ENCODE measurements at regions not wholly inside any gene's neighbourhood (a gene's known extent, or its start where the extent isn't known, plus 50 kb on each side); places are given as distances from the start of the nearest gene placed in this dataset.

GRCh38 chr20:57922706-57923105 is 212.9 kb upstream of the PMEPA1 start:
- Mint-ChIP-seq H3K4me3 (no peak overlapping the region), H3K4me1 (ENCODE audit: low read depth) (no peaks in the 10 kb centered on the region), H3K36me3 (ENCODE audit: low read depth) (no peaks in the 10 kb centered on the region), H3K27me3 (ENCODE audit: low read depth) (no peaks in the 10 kb centered on the region), H3K27ac (no peak overlapping the region), H3K9me3 (ENCODE audit: insufficient read depth) (peaks cover 17% of the 10 kb centered on the region)
- no peak for ATAC-seq
- DNase-seq = no peak
- ChIA-PET POLR2A (no interaction called here), CTCF (no interaction called here)

DNA sequence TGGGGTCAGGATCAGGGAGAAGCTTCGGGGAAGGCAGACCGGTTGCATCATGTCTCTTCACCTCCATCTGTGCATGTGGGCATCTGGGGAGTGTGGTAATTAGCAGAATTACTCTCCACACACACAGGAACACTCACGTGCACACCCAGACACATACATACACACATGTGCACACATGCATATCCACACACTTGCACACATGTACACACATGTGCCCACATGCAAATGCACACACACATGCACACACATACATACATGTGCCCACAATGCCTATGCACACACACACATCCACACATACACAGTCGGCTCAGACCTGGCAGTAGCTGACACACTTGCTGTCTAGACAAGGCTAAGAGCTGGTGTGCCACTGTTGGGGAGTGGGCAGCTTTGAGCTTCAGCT is 212.3 kb upstream of the PMEPA1 start:
- Mint-ChIP-seq H3K4me1 (ENCODE audit: low read depth) (no peaks in the 10 kb centered on the region), H3K4me3 (no peak overlapping the region), H3K9me3 (ENCODE audit: insufficient read depth) (peaks cover 17% of the 10 kb centered on the region), H3K27ac (no peak overlapping the region), H3K36me3 (ENCODE audit: low read depth) (no peaks in the 10 kb centered on the region), H3K27me3 (ENCODE audit: low read depth) (no peaks in the 10 kb centered on the region)
- DNase-seq = no peak
- ATAC-seq = no peak
- ChIA-PET CTCF (no interaction called here), POLR2A (no interaction called here)

DNA sequence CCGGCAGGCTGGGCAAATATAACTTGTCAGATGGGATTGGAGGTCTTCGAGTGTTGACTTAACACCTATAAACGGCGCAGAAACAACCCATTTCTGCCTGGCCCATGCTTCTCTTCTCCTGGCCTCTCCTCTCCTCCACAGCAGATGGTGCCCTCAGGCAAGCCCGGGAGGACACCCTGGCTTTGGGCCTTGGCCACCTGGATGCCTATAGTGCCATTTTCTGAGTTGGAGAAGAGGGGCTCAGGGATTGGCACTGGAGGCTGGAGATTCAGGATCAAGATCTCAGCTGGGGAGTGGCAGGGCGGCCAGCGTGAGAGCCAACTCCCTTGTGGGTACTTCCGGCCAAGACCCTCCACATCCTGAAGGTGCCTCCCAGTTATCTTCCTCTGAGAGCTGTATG is 211.9 kb upstream of the PMEPA1 start:
- ChIA-PET CTCF (no interaction called here), POLR2A (no interaction called here)
- no peaks in the 10 kb centered on the region for H3K4me1 Mint-ChIP-seq (ENCODE audit: low read depth)
- peaks cover 16% of the 10 kb centered on the region for H3K9me3 Mint-ChIP-seq (ENCODE audit: insufficient read depth)
- no peak overlapping the region for H3K4me3 Mint-ChIP-seq
- no peaks in the 10 kb centered on the region for H3K27me3 Mint-ChIP-seq (ENCODE audit: low read depth)
- DNase-seq = no peak
- H3K36me3 Mint-ChIP-seq (ENCODE audit: low read depth) = no peaks in the 10 kb centered on the region
- H3K27ac Mint-ChIP-seq = no peak overlapping the region
- no peak for ATAC-seq

DNA sequence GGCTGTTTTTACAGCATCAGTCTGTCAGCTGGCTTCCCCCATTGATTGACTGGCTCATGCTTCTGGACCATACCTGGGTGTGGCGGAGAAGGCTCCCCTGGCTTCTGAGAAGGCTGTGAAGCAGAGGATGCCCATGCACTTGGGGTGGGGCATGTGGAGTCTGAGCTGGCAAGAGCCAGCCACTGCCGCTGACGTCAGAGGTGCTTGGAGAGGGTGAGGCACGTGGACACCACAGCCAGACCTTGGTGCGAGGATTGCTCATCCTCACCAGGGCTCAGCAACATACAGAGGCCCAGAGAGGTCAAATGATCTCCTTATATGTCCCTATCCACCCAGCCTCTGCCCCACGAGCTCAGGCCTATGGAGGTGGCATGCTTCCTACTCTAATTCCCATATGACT is 211.2 kb upstream of the PMEPA1 start:
- ATAC-seq = no peak
- Mint-ChIP-seq H3K27me3 (ENCODE audit: low read depth) (no peaks in the 10 kb centered on the region), H3K36me3 (ENCODE audit: low read depth) (no peaks in the 10 kb centered on the region), H3K27ac (no peak overlapping the region), H3K4me3 (no peak overlapping the region), H3K4me1 (ENCODE audit: low read depth) (no peaks in the 10 kb centered on the region), H3K9me3 (ENCODE audit: insufficient read depth) (peaks cover 9% of the 10 kb centered on the region)
- CTCF ChIA-PET = no interaction called here
- POLR2A ChIA-PET = no interaction called here
- no peak for DNase-seq

DNA sequence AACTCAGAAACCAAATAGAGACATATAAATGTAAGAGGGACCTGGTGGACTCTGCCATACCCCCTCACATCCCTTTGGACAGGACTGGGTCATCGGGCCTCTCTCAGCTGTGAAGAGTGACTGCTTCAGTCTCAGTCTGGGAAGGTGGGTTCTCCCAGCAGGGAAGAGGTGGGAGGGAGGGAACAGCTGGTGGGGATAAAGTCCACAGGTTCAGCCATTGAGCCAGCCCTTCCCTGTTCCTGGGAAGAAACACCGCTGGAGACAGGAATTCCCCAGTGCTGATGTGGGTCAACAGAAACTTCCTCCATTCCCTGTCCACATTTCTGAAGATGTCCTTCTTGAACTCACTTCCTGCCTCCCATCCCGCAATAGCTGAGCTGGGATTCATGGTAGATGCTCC is 209.2 kb upstream of the PMEPA1 start:
- Mint-ChIP-seq H3K27me3 (ENCODE audit: low read depth) (no peaks in the 10 kb centered on the region), H3K4me1 (ENCODE audit: low read depth) (no peaks in the 10 kb centered on the region), H3K27ac (no peak overlapping the region), H3K36me3 (ENCODE audit: low read depth) (no peaks in the 10 kb centered on the region), H3K4me3 (no peak overlapping the region), H3K9me3 (ENCODE audit: insufficient read depth) (no peaks in the 10 kb centered on the region)
- DNase-seq = no peak
- ChIA-PET CTCF (no interaction called here), POLR2A (no interaction called here)
- no peak for ATAC-seq

DNA sequence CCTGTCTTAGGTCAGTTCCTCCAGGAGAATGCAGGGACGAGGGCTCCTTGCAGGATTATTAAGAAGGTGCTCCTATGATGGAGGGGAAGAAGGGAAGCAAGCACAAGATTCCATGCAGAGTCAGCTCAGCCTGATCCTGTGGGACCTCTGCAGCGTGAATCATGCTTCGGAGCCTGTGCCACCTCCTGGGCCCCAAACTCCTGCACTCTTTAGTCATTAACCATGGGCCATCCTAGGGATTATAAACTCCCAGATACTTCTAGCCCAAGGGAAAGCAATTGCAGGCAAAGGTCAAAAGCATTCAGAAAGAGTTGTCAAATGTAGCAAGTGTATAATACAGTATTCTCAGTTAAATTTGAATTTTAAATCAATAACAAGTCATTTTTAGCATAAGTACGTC is 208.7 kb upstream of the PMEPA1 start:
- ChIA-PET CTCF (no interaction called here), POLR2A (no interaction called here)
- ATAC-seq = no peak
- Mint-ChIP-seq H3K27me3 (ENCODE audit: low read depth) (no peaks in the 10 kb centered on the region), H3K36me3 (ENCODE audit: low read depth) (no peaks in the 10 kb centered on the region), H3K4me3 (no peak overlapping the region), H3K4me1 (ENCODE audit: low read depth) (no peaks in the 10 kb centered on the region), H3K27ac (no peak overlapping the region), H3K9me3 (ENCODE audit: insufficient read depth) (no peaks in the 10 kb centered on the region)
- no peak for DNase-seq

- Mint-ChIP-seq H3K9me3 (ENCODE audit: insufficient read depth) (no peaks in the 10 kb centered on the region), H3K27ac (no peak overlapping the region), H3K27me3 (ENCODE audit: low read depth) (peaks cover 3% of the 10 kb centered on the region), H3K36me3 (ENCODE audit: low read depth) (no peaks in the 10 kb centered on the region), H3K4me3 (no peak overlapping the region), H3K4me1 (ENCODE audit: low read depth) (no peaks in the 10 kb centered on the region)
- ATAC-seq (no peak), DNase-seq (no peak)
- CTCF ChIA-PET = no interaction called here
- POLR2A ChIA-PET = no interaction called here
Observed at GRCh38 chr20:57914205-57914604, 204.4 kb upstream of the PMEPA1 start.

DNA sequence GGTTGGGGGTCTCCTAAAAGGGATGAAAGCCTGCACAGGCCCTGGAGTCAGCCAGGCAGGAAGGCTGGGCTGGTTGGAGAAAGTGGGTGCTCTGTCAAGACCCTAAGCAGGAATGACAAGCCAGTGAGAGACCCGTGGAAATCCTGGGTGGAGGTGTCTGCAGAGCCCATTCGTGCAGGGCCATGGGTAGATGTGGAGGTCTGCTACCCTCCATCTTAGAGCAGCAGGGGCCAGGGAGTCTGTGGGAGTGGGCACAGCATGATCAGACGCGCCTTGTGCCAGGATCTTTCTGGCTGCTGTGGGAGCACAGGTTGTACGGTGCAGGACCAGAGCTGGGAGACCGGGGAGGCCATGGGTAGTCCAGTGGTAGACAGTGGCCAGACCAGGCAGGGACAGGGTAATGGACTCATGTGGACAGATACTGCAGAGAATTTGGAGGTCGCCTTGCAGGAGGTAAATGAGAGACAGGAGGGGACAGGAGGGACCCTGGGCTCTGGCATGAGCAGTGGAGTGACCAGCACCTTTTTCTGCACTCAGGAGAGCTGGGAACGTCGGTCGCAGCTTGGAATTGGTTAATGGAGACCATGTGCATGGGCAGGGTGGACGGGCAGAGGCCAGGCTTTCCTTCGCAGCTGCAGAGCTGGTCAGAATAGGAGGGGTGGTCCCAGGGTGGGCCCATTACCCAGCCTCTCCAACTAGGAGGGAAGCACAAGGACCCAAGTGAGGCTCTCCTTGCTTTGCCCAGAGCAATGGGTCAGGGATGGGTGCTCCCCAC is 203.5 kb upstream of the PMEPA1 start:
- no peak for ATAC-seq
- H3K36me3 Mint-ChIP-seq (ENCODE audit: low read depth) = no peaks in the 10 kb centered on the region
- H3K9me3 Mint-ChIP-seq (ENCODE audit: insufficient read depth) = no peaks in the 10 kb centered on the region
- DNase-seq = no peak
- no peak overlapping the region for H3K4me3 Mint-ChIP-seq
- H3K4me1 Mint-ChIP-seq (ENCODE audit: low read depth) = no peaks in the 10 kb centered on the region
- H3K27ac Mint-ChIP-seq = no peak overlapping the region
- ChIA-PET POLR2A (no interaction called here), CTCF (no interaction called here)
- H3K27me3 Mint-ChIP-seq (ENCODE audit: low read depth) = peaks cover 3% of the 10 kb centered on the region

- no peaks in the 10 kb centered on the region for H3K4me1 Mint-ChIP-seq (ENCODE audit: low read depth)
- no peak overlapping the region for H3K4me3 Mint-ChIP-seq
- no peak overlapping the region for H3K27ac Mint-ChIP-seq
- DNase-seq (no peak), ATAC-seq (no peak)
- POLR2A ChIA-PET = no interaction called here
- no peaks in the 10 kb centered on the region for H3K9me3 Mint-ChIP-seq (ENCODE audit: insufficient read depth)
- H3K36me3 Mint-ChIP-seq (ENCODE audit: low read depth) = no peaks in the 10 kb centered on the region
- H3K27me3 Mint-ChIP-seq (ENCODE audit: low read depth) = peaks cover 6% of the 10 kb centered on the region
- CTCF ChIA-PET = no interaction called here
Observed at GRCh38 chr20:57912227-57912582, 202.4 kb upstream of the PMEPA1 start.

DNA sequence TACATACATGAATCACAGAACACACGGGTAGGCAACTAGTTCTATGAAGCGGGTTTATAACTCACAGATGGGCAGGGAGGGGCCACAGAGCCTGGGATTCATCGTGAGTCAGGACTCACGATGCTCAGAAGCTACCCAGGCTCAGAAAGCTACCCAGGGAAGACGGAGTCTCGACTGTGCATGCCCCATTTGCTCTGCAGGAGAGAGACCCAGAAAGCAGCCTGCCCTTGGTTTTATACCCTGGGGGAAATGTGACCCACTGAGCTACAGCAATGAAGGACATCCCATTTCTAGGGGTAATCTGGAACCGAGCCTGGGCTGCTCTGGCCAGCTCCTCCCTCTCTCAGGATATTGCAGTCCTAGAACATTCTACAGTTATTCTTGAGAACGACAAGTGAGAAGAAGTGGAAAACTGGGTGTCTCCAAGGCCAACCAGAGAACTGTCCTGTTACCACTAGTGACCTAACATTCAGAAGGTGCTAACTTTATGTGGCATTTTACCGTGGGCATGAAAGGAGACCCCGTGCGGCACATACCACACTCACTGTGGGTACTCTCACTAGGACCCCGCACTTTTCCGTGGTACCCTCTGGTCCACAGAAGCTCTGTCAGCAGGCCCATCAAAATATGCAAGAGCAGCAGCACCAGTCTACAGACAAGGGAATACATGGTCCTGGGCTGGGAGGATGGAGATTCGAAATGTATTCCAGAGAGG is 201.9 kb upstream of the PMEPA1 start:
- CTCF ChIA-PET = no interaction called here
- H3K27ac Mint-ChIP-seq = no peak overlapping the region
- DNase-seq (no peak), ATAC-seq (no peak)
- POLR2A ChIA-PET = no interaction called here
- no peaks in the 10 kb centered on the region for H3K36me3 Mint-ChIP-seq (ENCODE audit: low read depth)
- no peaks in the 10 kb centered on the region for H3K9me3 Mint-ChIP-seq (ENCODE audit: insufficient read depth)
- H3K4me1 Mint-ChIP-seq (ENCODE audit: low read depth) = no peaks in the 10 kb centered on the region
- H3K27me3 Mint-ChIP-seq (ENCODE audit: low read depth) = peaks cover 6% of the 10 kb centered on the region
- no peak overlapping the region for H3K4me3 Mint-ChIP-seq

DNA sequence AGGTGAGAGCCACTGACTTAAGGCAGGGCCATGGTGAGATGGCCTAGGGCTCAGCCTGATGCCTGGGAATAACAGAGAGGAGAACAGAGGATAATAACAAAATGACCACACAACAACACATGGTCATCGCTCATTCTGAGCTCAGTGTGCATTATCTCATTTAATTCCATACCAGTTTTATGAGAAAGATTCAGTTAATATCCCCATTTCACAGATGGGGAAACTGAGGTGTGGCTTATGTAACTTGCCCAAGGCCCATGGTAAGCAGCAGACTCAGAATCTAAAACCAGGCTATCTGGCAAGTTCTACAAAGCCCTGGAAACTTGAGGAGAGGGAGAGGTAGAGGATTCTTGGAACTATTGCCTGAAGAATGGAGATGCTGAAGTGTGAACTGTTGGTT is 200.9 kb upstream of the PMEPA1 start:
- Mint-ChIP-seq H3K36me3 (ENCODE audit: low read depth) (no peaks in the 10 kb centered on the region), H3K27ac (no peak overlapping the region), H3K4me3 (no peak overlapping the region), H3K9me3 (ENCODE audit: insufficient read depth) (no peaks in the 10 kb centered on the region), H3K4me1 (ENCODE audit: low read depth) (no peaks in the 10 kb centered on the region), H3K27me3 (ENCODE audit: low read depth) (peaks cover 15% of the 10 kb centered on the region)
- CTCF ChIA-PET = no interaction called here
- no peak for DNase-seq
- no peak for ATAC-seq
- POLR2A ChIA-PET = no interaction called here

- DNase-seq = no peak
- ChIA-PET CTCF (no interaction called here), POLR2A (no interaction called here)
- Mint-ChIP-seq H3K36me3 (ENCODE audit: low read depth) (no peaks in the 10 kb centered on the region), H3K27ac (no peak overlapping the region), H3K9me3 (ENCODE audit: insufficient read depth) (no peaks in the 10 kb centered on the region), H3K4me1 (ENCODE audit: low read depth) (no peaks in the 10 kb centered on the region), H3K4me3 (no peak overlapping the region), H3K27me3 (ENCODE audit: low read depth) (peaks cover 23% of the 10 kb centered on the region)
- ATAC-seq = no peak
Observed at GRCh38 chr20:57909763-57910331, 200.0 kb upstream of the PMEPA1 start.
